Endodermal cell (in vitro differentiated cells): ENCODE measurements at regions not wholly inside any gene's neighbourhood (a gene's known extent, or its start where the extent isn't known, plus 50 kb on each side); places are given as distances from the start of the nearest gene placed in this dataset.
"Not testable (repeated sequence)": the region's sequence is repeated elsewhere in the genome, so short reads cannot be mapped to it uniquely, and the experiment has no call there.

Experiments
- DNase-seq: peaks from one replicate; pipeline ENCODE4 v3.0.0-alpha.2; 2017
- H3K27ac ChIP-seq: 2 replicates; pipeline ENCODE4 v1.5.1; 2013; ENCODE audit warnings: mild to moderate bottlenecking, low read depth, low read length, moderate library complexity
- H3K27me3 ChIP-seq: 2 replicates; pipeline ENCODE4 v1.6.1; 2013; ENCODE audit warnings: mild to moderate bottlenecking, low read length, moderate library complexity; ENCODE audit not compliant: insufficient read depth, control insufficient read depth, poor library complexity, severe bottlenecking
- H3K36me3 ChIP-seq: 2 replicates; pipeline ENCODE4 v1.7.0; 2013; ENCODE audit warnings: mild to moderate bottlenecking, low read length, moderate library complexity; ENCODE audit not compliant: control insufficient read depth, insufficient read depth
- H3K4me1 ChIP-seq: one replicate; pipeline ENCODE4 v1.7.0; 2013; ENCODE audit warnings: low read length; ENCODE audit not compliant: control insufficient read depth, insufficient read depth
- H3K4me3 ChIP-seq: 2 replicates; pipeline ENCODE4 v1.5.1; 2013; ENCODE audit warnings: mild to moderate bottlenecking, low read length, moderate library complexity
- H3K9ac ChIP-seq: 2 replicates; pipeline ENCODE4 v1.6.1; 2013; ENCODE audit warnings: mild to moderate bottlenecking, low read length, moderate library complexity; ENCODE audit not compliant: poor library complexity, severe bottlenecking; ENCODE audit errors: extremely low read depth
- H3K9me3 ChIP-seq: 2 replicates; pipeline ENCODE4 v1.6.1; 2013; ENCODE audit warnings: mild to moderate bottlenecking, low read length, moderate library complexity; ENCODE audit not compliant: control insufficient read depth
- H3K27ac Mint-ChIP-seq: 2 replicates; pipeline ENCODE4 v1.8.0; 2020; ENCODE audit warnings: mixed read lengths
- H3K27me3 Mint-ChIP-seq: 2 replicates; pipeline ENCODE4 v1.8.0; 2021; ENCODE audit warnings: mild to moderate bottlenecking, mixed read lengths; ENCODE audit not compliant: insufficient read depth
- H3K36me3 Mint-ChIP-seq: 2 replicates; pipeline ENCODE4 v1.8.0; 2020; ENCODE audit warnings: low read depth, mixed read lengths
- H3K4me1 Mint-ChIP-seq: 2 replicates; pipeline ENCODE4 v1.8.0; 2020; ENCODE audit warnings: mixed read lengths
- H3K4me3 Mint-ChIP-seq: 2 replicates; pipeline ENCODE4 v1.8.0; 2020; ENCODE audit warnings: mild to moderate bottlenecking, moderate library complexity, mixed read lengths
- H3K9me3 Mint-ChIP-seq: 2 replicates; pipeline ENCODE4 v1.8.0; 2020; ENCODE audit warnings: mild to moderate bottlenecking, mixed read lengths
- WGBS, 2 experiments: methylation state at CpG; one replicate each; pipeline versions ENCODE4 v1.1.5 to v1.1.7; 2013; ENCODE audit warnings: missing lambda C conversion rate in 2 of 2, mixed read lengths in 1 of 2; ENCODE audit not compliant: insufficient coverage in 1 of 2, insufficient read length in 1 of 2; 5-methylcytosine and 5-hydroxymethylcytosine counted together
- TF ChIP-seq, protein P1 (sequence below): fragments of 200-600 bp; sonication (generic); conservative IDR thresholded peaks from 2 replicates; pipeline ENCODE4 v1.5.0; 2021; ENCODE audit warnings: antibody characterized with exemption, mild to moderate bottlenecking

DNA sequence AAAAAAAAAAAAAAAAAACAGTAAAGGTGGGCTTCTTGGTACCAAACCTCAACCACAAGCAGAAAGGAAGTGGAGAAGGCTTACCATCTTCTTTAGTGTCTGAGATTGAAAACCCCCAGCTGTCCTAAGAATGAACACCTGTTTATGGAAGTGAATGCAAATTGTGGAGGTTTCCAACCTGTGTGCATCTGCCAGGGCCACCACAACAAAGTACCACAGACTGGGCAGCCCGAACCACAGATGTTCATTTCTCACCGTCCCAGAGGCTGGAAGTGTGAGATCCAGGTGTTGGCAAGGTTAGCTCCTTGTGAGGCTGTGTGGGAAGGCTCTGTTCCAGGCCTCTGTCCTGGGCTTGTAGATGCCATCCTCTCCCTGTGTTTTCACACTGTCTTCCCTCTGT lies 348.7 kb downstream of the SETD4 start:
- Histone ChIP-seq H3K27me3 (peaks cover 10% of the 10 kb centered on the region), H3K27ac (no peak overlapping the region), H3K4me1 (no peaks in the 10 kb centered on the region), H3K9ac (no peak overlapping the region), H3K9me3 (no peaks in the 10 kb centered on the region), H3K36me3 (no peaks in the 10 kb centered on the region), H3K4me3 (no peak overlapping the region)
- Mint-ChIP-seq H3K4me3 (no peak overlapping the region), H3K27me3 (peaks cover 47% of the 10 kb centered on the region), H3K36me3 (no peaks in the 10 kb centered on the region), H3K9me3 (peaks cover 4% of the 10 kb centered on the region), H3K4me1 (no peaks in the 10 kb centered on the region), H3K27ac (no peak overlapping the region)
- TF ChIP-seq, protein P1, sequence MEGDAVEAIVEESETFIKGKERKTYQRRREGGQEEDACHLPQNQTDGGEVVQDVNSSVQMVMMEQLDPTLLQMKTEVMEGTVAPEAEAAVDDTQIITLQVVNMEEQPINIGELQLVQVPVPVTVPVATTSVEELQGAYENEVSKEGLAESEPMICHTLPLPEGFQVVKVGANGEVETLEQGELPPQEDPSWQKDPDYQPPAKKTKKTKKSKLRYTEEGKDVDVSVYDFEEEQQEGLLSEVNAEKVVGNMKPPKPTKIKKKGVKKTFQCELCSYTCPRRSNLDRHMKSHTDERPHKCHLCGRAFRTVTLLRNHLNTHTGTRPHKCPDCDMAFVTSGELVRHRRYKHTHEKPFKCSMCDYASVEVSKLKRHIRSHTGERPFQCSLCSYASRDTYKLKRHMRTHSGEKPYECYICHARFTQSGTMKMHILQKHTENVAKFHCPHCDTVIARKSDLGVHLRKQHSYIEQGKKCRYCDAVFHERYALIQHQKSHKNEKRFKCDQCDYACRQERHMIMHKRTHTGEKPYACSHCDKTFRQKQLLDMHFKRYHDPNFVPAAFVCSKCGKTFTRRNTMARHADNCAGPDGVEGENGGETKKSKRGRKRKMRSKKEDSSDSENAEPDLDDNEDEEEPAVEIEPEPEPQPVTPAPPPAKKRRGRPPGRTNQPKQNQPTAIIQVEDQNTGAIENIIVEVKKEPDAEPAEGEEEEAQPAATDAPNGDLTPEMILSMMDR: no peak
- WGBS, 2 experiments: 89 to 100% methylated on average over 1 to 2 of the region's 2 CpGs
- no peak for DNase-seq

DNA sequence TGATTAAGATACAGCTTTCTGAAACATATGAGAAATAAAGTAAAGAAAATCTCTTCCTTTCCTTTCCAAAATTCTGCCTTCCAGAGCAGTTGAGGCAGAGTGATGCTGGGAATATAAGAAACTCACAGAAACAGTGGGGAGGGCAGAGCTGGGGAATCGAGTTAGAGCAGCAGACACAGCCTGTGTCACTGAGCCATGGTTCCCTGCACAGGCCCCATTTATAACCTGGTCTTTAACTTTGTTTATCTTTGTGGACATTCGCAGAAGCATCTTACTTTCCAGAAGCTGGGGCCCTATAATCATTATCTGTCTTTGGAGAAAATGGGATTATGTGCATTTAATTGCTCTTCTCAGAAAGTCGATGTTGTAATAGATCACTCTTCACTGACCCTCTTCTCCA lies 349.1 kb downstream of the SETD4 start:
- Mint-ChIP-seq H3K4me3 (no peak overlapping the region), H3K4me1 (no peaks in the 10 kb centered on the region), H3K27me3 (peaks cover 45% of the 10 kb centered on the region), H3K36me3 (no peaks in the 10 kb centered on the region), H3K27ac (no peak overlapping the region), H3K9me3 (peaks cover 4% of the 10 kb centered on the region)
- no peak for DNase-seq
- peaks cover 13% of the 10 kb centered on the region for H3K27me3 ChIP-seq
- TF ChIP-seq, protein P1: no peak
- H3K9ac ChIP-seq: no peak overlapping the region
- no peaks in the 10 kb centered on the region for H3K36me3 ChIP-seq
- H3K9me3 ChIP-seq: no peaks in the 10 kb centered on the region
- H3K4me3 ChIP-seq: no peak overlapping the region
- no peak overlapping the region for H3K27ac ChIP-seq
- H3K4me1 ChIP-seq: no peaks in the 10 kb centered on the region
- WGBS, 2 experiments: 86 to 100% methylated on average over 2 to 3 of the region's 3 CpGs

DNA sequence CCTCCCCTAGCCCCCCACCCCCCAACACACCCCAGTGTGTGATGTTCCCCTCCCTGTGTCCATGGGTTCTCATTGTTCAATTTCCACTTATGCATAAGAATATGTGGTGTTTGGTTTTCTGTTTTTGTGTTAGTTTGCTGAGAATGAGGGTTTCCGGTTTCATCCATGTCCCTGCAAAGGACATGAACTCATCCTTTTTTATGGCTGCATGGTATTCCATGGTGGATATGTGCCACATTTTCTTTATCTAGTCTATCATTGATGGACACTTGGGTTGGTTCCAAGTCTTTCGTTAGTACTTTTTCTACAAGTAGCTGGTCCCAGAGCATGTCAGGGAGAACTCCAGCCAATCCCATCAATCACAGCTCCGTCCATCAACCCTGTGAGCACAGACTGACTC lies 350.3 kb downstream of the SETD4 start:
- peaks cover 39% of the 10 kb centered on the region for H3K27me3 Mint-ChIP-seq
- H3K27ac Mint-ChIP-seq, DNase-seq, H3K36me3 ChIP-seq, H3K4me3 ChIP-seq, H3K4me1 ChIP-seq, H3K9me3 ChIP-seq, H3K27ac ChIP-seq, H3K4me1 Mint-ChIP-seq, H3K9me3 Mint-ChIP-seq, H3K36me3 Mint-ChIP-seq, H3K9ac ChIP-seq, H3K4me3 Mint-ChIP-seq: not testable (repeated sequence)
- H3K27me3 ChIP-seq: peaks cover 22% of the 10 kb centered on the region
- WGBS, 2 experiments: 75 to 93% methylated on average over 1 to 3 of the region's 3 CpGs

DNA sequence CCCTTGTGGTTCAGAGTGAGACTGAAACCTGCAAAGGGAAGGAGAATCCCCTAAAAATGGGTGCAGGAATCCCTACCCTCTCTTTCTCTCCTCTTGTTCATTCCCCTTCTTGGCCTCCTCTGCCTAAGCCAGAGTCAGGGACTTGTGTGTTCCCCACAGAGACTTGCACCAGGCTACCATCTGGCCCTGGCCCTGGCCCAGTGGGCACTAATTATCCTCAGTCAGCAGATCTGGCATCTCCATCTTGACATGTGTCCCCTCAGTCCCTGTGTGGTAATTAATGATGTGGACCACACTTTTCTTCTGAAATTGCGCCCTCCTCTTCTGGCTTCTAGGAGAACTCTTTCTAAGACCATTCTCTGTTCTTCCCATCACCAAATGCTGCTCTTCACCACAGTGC lies 354.4 kb downstream of the SETD4 start:
- 91% methylated on average over 1 of the region's 1 CpG; no CpG with 5 or more reads in 1 of the 2 experiments for WGBS, 2 experiments
- no peaks in the 10 kb centered on the region for H3K9me3 Mint-ChIP-seq
- H3K27ac Mint-ChIP-seq: no peak overlapping the region
- peaks cover 30% of the 10 kb centered on the region for H3K27me3 Mint-ChIP-seq
- no peaks in the 10 kb centered on the region for H3K36me3 Mint-ChIP-seq
- H3K4me1 Mint-ChIP-seq: no peaks in the 10 kb centered on the region
- Histone ChIP-seq H3K36me3 (no peaks in the 10 kb centered on the region), H3K4me1 (no peaks in the 10 kb centered on the region), H3K9ac (no peak overlapping the region), H3K27ac (no peak overlapping the region), H3K27me3 (peaks cover 23% of the 10 kb centered on the region), H3K9me3 (no peaks in the 10 kb centered on the region), H3K4me3 (no peak overlapping the region)
- DNase-seq: no peak
- H3K4me3 Mint-ChIP-seq: no peak overlapping the region
- TF ChIP-seq, protein P1: no peak
